ENCODE measurements at regions not wholly inside any gene's neighbourhood (a gene's known extent, or its start where the extent isn't known, plus 50 kb on each side); places are given as distances from the start of the nearest gene placed in this dataset.

GRCh38 chr18:14958701-14959100 lies 210.7 kb downstream of the ANKRD30B start:
- TF ChIP-seq CTCF (IDR thresholded peaks at IDR 0.05) (no peak), POLR2A (IDR thresholded peaks at IDR 0.05) (no peak), POLR2AphosphoS5 (IDR thresholded peaks at IDR 0.05) (no peak)

Data from breast epithelium (tissue), 3 donors.